WTC11 (cell line): ENCODE measurements at regions not wholly inside any gene's neighbourhood (a gene's known extent, or its start where the extent isn't known, plus 50 kb on each side); places are given as distances from the start of the nearest gene placed in this dataset.

Experiments used
- ATAC-seq: fragments of 200-7000 bp; cut with Tn5 transposase; 2 replicates; pipeline ENCODE4 v1.10.0; 2021; ENCODE audit warnings: mild to moderate bottlenecking, moderate library complexity
- CTCF ChIA-PET: fragments of 300-600 bp; sonication (Branson Sonifier 250); formaldehyde crosslinking; loops from one replicate; lab custom pipeline; 2021; ENCODE audit warnings: antibody characterized with exemption; lab: Charles Lee
- POLR2A ChIA-PET: fragments of 350-600 bp; sonication (Branson Sonifier 250); formaldehyde crosslinking; loops from one replicate; lab custom pipeline; 2021; ENCODE audit warnings: antibody characterized with exemption; lab: Charles Lee
- DNase-seq: peaks from one replicate; pipeline ENCODE4 v3.0.0; 2021; ENCODE audit warnings: low spot score
- H3K27ac Mint-ChIP-seq: 2 replicates; pipeline ENCODE4 v1.8.0; 2021; ENCODE audit warnings: mixed read lengths
- H3K27me3 Mint-ChIP-seq: 2 replicates; pipeline ENCODE4 v1.8.0; 2021; ENCODE audit warnings: low read depth, mild to moderate bottlenecking, moderate library complexity, mixed read lengths
- H3K36me3 Mint-ChIP-seq: 2 replicates; pipeline ENCODE4 v1.8.0; 2021; ENCODE audit warnings: mixed read lengths
- H3K4me1 Mint-ChIP-seq: 2 replicates; pipeline ENCODE4 v1.8.0; 2022; ENCODE audit warnings: mixed read lengths
- H3K4me3 Mint-ChIP-seq: 2 replicates; pipeline ENCODE4 v1.8.0; 2021; ENCODE audit warnings: mild to moderate bottlenecking, moderate library complexity, mixed read lengths
- H3K9me3 Mint-ChIP-seq: 2 replicates; pipeline ENCODE4 v1.8.0; 2021; ENCODE audit warnings: mixed read lengths
- ARID4B ChIP-seq: sonication (generic); formaldehyde crosslinking; IDR thresholded peaks from 2 replicates; pipeline ENCODE4 v1.8.0; 2023; ENCODE audit warnings: missing genetic modification reagents, mild to moderate bottlenecking, borderline replicate concordance
- ATF2 ChIP-seq: sonication (generic); formaldehyde crosslinking; IDR thresholded peaks from 2 replicates; pipeline ENCODE4 v1.8.1; 2022; ENCODE audit warnings: low read depth, missing genetic modification reagents, borderline replicate concordance
- CREM ChIP-seq: sonication (generic); formaldehyde crosslinking; IDR thresholded peaks from 2 replicates; pipeline ENCODE4 v1.8.1; 2022; ENCODE audit warnings: mild to moderate bottlenecking, missing genetic modification reagents, moderate library complexity
- FOXJ3 ChIP-seq: sonication (generic); formaldehyde crosslinking; IDR thresholded peaks from 2 replicates; pipeline ENCODE4 v1.9.0; 2021; ENCODE audit warnings: missing genetic modification reagents, mild to moderate bottlenecking, borderline replicate concordance
- FOXK1 ChIP-seq: sonication (generic); formaldehyde crosslinking; IDR thresholded peaks from 2 replicates; pipeline ENCODE4 v1.8.0; 2022; ENCODE audit warnings: mild to moderate bottlenecking, moderate library complexity, missing genetic modification reagents
- FOXP1 ChIP-seq: sonication (generic); formaldehyde crosslinking; IDR thresholded peaks from 2 replicates; pipeline ENCODE4 v1.8.0; 2022; ENCODE audit warnings: missing genetic modification reagents, mild to moderate bottlenecking, moderate library complexity, borderline replicate concordance
- MLX ChIP-seq: sonication (generic); formaldehyde crosslinking; IDR thresholded peaks from 2 replicates; pipeline ENCODE4 v1.8.1; 2023; ENCODE audit warnings: mild to moderate bottlenecking, missing genetic modification reagents, moderate library complexity
- MXD4 ChIP-seq: fragments of 250-450 bp; sonication (Bioruptor Pico); IDR thresholded peaks from 2 replicates; pipeline ENCODE4 v1.8.0; 2021; ENCODE audit warnings: mild to moderate bottlenecking, moderate library complexity, borderline replicate concordance
- NR2C2 ChIP-seq: sonication (generic); formaldehyde crosslinking; IDR thresholded peaks from 2 replicates; pipeline ENCODE4 v1.8.0; 2022; ENCODE audit warnings: mild to moderate bottlenecking, missing genetic modification reagents
- PRDM15 ChIP-seq: sonication (generic); formaldehyde crosslinking; IDR thresholded peaks from 2 replicates; pipeline ENCODE4 v1.8.0; 2022; ENCODE audit warnings: missing genetic modification reagents
- RORB ChIP-seq: fragments of 250-450 bp; sonication (Bioruptor Pico); IDR thresholded peaks from 2 replicates; pipeline ENCODE4 v1.9.0; 2021; ENCODE audit warnings: mild to moderate bottlenecking
- TP53 ChIP-seq: sonication (generic); formaldehyde crosslinking; IDR thresholded peaks from 2 replicates; pipeline ENCODE4 v1.8.1; 2023; ENCODE audit warnings: mild to moderate bottlenecking, missing genetic modification reagents
- USF1 ChIP-seq: sonication (generic); formaldehyde crosslinking; IDR thresholded peaks from 2 replicates; pipeline ENCODE4 v1.8.0; 2022; ENCODE audit warnings: mild to moderate bottlenecking, missing genetic modification reagents
- ZNF425 ChIP-seq: fragments of 250-450 bp; sonication (Bioruptor Pico); conservative IDR thresholded peaks from 2 replicates; pipeline ENCODE4 v1.9.0; 2021; ENCODE audit warnings: mild to moderate bottlenecking
- ZNF512 ChIP-seq: sonication (generic); formaldehyde crosslinking; IDR thresholded peaks from 2 replicates; pipeline ENCODE4 v1.8.1; 2022; ENCODE audit warnings: missing genetic modification reagents, borderline replicate concordance

GRCh38 chr11:8832571-8833260, 78.3 kb upstream of the AKIP1 start (continued):
- no peak for TF ChIP-seq USF1 (CRISPR knock-in tag)
- no peak for TF ChIP-seq PRDM15
- TF ChIP-seq NR2C2 (CRISPR knock-in tag): no peak
- TF ChIP-seq, all 79 proteins: peak for 0

GRCh38 chr11:8833568-8834315, 77.2 kb upstream of the AKIP1 start:
- DNase-seq: no peak
- ChIA-PET CTCF (interaction anchor here (0.6 to 2.2 kb wide), 9 partner anchors 8 to 586 kb away, joined by 3 to 11 read pairs (median 4); no protein-coding TSS in a partner anchor), POLR2A (interaction anchor here (0.8 to 1.1 kb wide), 2 partner anchors 37 to 145 kb away, joined by 3 to 5 read pairs; no protein-coding TSS in a partner anchor)
- Mint-ChIP-seq H3K36me3 (no peaks in the 10 kb centered on the region), H3K4me1 (peaks cover 29% of the 10 kb centered on the region), H3K27me3 (no peaks in the 10 kb centered on the region), H3K9me3 (no peaks in the 10 kb centered on the region), H3K4me3 (no peak overlapping the region), H3K27ac (0 out of 2 replicates have a peak overlapping the region, but pooled peaks have one; percentile 28)
- TF ChIP-seq MXD4 (CRISPR knock-in tag): no peak
- no peak for TF ChIP-seq FOXP1 (CRISPR knock-in tag)
- no peak for TF ChIP-seq FOXK1 (CRISPR knock-in tag)
- TF ChIP-seq FOXJ3 (CRISPR knock-in tag): no peak
- no peak for TF ChIP-seq ZNF512
- TF ChIP-seq TP53 (CRISPR knock-in tag): no peak
- no peak for TF ChIP-seq ZNF425 (CRISPR knock-in tag)
- no peak for TF ChIP-seq CREM
- no peak for TF ChIP-seq RORB (CRISPR knock-in tag)
- no peak for TF ChIP-seq ATF2
- no peak for TF ChIP-seq MLX (CRISPR knock-in tag)
- TF ChIP-seq ARID4B (CRISPR knock-in tag): no peak
- ATAC-seq: no peak; the same call in 1 of the 2 replicates
